ENCODE measurements at regions not wholly inside any gene's neighbourhood (a gene's known extent, or its start where the extent isn't known, plus 50 kb on each side); places are given as distances from the start of the nearest gene placed in this dataset.

GRCh38 chr9:22650145-22650544 is 203.5 kb downstream of the DMRTA1 start:
- TF ChIP-seq CTCF (IDR thresholded peaks at IDR 0.05) (no peak), EZH2 (IDR thresholded peaks at IDR 0.05) (no peak)

Data from neural progenitor cell (in vitro differentiated cells).